ENCODE measurements at regions not wholly inside any gene's neighbourhood (a gene's known extent, or its start where the extent isn't known, plus 50 kb on each side); places are given as distances from the start of the nearest gene placed in this dataset.

GRCh38 chr3:168796339-168796738 lies 700.6 kb upstream of the GOLIM4 start:
- TF ChIP-seq, protein P1, sequence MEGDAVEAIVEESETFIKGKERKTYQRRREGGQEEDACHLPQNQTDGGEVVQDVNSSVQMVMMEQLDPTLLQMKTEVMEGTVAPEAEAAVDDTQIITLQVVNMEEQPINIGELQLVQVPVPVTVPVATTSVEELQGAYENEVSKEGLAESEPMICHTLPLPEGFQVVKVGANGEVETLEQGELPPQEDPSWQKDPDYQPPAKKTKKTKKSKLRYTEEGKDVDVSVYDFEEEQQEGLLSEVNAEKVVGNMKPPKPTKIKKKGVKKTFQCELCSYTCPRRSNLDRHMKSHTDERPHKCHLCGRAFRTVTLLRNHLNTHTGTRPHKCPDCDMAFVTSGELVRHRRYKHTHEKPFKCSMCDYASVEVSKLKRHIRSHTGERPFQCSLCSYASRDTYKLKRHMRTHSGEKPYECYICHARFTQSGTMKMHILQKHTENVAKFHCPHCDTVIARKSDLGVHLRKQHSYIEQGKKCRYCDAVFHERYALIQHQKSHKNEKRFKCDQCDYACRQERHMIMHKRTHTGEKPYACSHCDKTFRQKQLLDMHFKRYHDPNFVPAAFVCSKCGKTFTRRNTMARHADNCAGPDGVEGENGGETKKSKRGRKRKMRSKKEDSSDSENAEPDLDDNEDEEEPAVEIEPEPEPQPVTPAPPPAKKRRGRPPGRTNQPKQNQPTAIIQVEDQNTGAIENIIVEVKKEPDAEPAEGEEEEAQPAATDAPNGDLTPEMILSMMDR (IDR thresholded peaks at IDR 0.05), result no peak
- TF ChIP-seq POLR2A (IDR thresholded peaks at IDR 0.05) (no peak), EP300 (IDR thresholded peaks at IDR 0.05) (no peak), POLR2AphosphoS5 (IDR thresholded peaks at IDR 0.05) (no peak)

All from upper lobe of left lung (tissue), 4 donors.